ENCODE measurements at regions not wholly inside any gene's neighbourhood (a gene's known extent, or its start where the extent isn't known, plus 50 kb on each side); places are given as distances from the start of the nearest gene placed in this dataset.

DNA sequence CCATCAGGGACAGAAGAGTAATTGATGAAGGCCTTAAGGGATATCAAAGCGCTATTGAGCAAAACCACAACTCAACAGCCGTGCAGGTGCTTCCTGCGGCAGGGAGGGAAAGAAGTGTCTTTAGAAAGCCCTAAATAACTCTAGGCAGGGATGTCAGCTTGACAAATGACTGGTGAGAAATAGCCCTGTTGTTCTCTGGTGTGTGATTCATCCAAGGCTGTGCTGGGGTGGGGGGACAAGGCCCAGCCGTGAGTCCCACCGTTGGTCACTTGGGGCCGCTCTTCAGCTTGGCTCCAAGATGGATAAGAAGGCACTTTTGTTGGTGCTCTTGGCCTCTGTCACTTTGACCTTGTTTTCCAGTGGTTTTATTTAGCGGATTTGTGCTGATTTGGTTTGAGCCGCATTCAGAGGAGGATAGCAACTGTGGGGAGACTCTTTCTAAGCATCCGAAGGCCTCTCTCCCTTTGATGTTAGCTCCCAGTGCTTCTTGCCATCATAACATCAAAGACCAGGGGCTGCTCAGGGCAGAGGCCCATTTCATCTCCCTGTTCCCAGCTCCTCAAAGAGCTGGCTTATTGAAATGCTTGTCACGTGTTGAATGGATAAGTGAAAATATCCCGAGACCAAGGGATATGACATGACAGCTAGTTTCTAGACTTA lies 130.3 kb upstream of the SERP2 start:
- TF ChIP-seq POLR2AphosphoS5 (IDR thresholded peaks at IDR 0.05) (peak in 2 of 3 donors; percentile 22 to 58), POLR2A (IDR thresholded peaks at IDR 0.05) (no peak)
- TF ChIP-seq, protein P1, sequence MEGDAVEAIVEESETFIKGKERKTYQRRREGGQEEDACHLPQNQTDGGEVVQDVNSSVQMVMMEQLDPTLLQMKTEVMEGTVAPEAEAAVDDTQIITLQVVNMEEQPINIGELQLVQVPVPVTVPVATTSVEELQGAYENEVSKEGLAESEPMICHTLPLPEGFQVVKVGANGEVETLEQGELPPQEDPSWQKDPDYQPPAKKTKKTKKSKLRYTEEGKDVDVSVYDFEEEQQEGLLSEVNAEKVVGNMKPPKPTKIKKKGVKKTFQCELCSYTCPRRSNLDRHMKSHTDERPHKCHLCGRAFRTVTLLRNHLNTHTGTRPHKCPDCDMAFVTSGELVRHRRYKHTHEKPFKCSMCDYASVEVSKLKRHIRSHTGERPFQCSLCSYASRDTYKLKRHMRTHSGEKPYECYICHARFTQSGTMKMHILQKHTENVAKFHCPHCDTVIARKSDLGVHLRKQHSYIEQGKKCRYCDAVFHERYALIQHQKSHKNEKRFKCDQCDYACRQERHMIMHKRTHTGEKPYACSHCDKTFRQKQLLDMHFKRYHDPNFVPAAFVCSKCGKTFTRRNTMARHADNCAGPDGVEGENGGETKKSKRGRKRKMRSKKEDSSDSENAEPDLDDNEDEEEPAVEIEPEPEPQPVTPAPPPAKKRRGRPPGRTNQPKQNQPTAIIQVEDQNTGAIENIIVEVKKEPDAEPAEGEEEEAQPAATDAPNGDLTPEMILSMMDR (IDR thresholded peaks at IDR 0.05), result peak in 2 of 3 donors; percentile 11 to 60
- Histone ChIP-seq H3K4me1 (no peaks in the 10 kb centered on the region), H3K4me3 (no peak overlapping the region), H3K27me3 (no peaks in the 10 kb centered on the region), H3K27ac (peak overlapping the region; percentile 60 to 64), H3K36me3 (no peaks in the 10 kb centered on the region), H3K9me3 (no peaks in the 10 kb centered on the region)
- peak in 1 of 2 donors; percentile 45 for DNase-seq (ENCODE audit: low spot score in 2 of 2)
- intact Hi-C loops (cut with DNase I; ENCODE audit: low total_unique reads), result loop anchor here (10.0 kb wide), 1 partner anchor 1081 kb away; no protein-coding TSS in a partner anchor

- no peaks in the 10 kb centered on the region for H3K36me3 ChIP-seq
- H3K4me3 ChIP-seq, result no peak overlapping the region
- TF ChIP-seq, protein P1 (IDR thresholded peaks at IDR 0.05), result no peak
- no peak for TF ChIP-seq POLR2AphosphoS5 (IDR thresholded peaks at IDR 0.05)
- TF ChIP-seq POLR2A (IDR thresholded peaks at IDR 0.05), result no peak
- H3K9me3 ChIP-seq, result no peaks in the 10 kb centered on the region
- H3K27me3 ChIP-seq, result no peaks in the 10 kb centered on the region
- DNase-seq (ENCODE audit: low spot score in 2 of 2), result no peak
- H3K27ac ChIP-seq, result peak overlapping the region; percentile 60 to 64
- intact Hi-C loops (cut with DNase I; ENCODE audit: low total_unique reads), result loop anchor here (10.0 kb wide), 1 partner anchor 1081 kb away; no protein-coding TSS in a partner anchor
- H3K4me1 ChIP-seq, result no peaks in the 10 kb centered on the region
These were observed 129.3 kb upstream of the SERP2 start for GRCh38 chr13:44244288-44244687.

DNA sequence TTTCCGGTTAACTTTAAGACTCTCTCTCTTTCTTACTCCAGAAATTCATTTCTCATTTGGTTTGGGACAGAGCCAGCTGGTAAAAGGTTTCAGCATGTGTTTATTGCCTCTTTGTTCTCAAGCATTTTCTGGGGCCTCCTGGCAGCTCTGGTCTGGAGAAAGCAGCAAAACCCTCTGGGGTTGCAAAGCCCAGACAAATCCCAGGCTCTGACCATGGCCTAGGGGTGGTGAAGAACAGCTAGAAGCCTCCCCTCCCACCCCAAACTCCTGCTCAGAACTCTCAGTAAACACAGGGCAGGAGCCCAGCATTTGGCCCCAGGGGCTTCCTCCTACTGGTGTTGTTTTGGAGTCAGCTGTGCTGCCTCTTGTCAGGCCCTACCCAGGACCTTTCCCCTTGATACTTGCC lies 124.2 kb upstream of the SERP2 start:
- H3K4me3 ChIP-seq, result no peak overlapping the region
- H3K9me3 ChIP-seq, result no peaks in the 10 kb centered on the region
- no peak for TF ChIP-seq POLR2AphosphoS5 (IDR thresholded peaks at IDR 0.05)
- TF ChIP-seq, protein P1 (IDR thresholded peaks at IDR 0.05), result no peak
- no peak for TF ChIP-seq POLR2A (IDR thresholded peaks at IDR 0.05)
- intact Hi-C loops (cut with DNase I; ENCODE audit: low total_unique reads), result loop anchor here (10.0 kb wide), 1 partner anchor 1075 kb away; no protein-coding TSS in a partner anchor
- no peaks in the 10 kb centered on the region for H3K36me3 ChIP-seq
- peaks cover 5 to 8% of the 10 kb centered on the region in 2 donors for H3K4me1 ChIP-seq
- peak overlapping the region; percentile 85 to 90 for H3K27ac ChIP-seq
- peak; percentile 48 to 73 for DNase-seq (ENCODE audit: low spot score in 2 of 2)
- H3K27me3 ChIP-seq, result no peaks in the 10 kb centered on the region

- Histone ChIP-seq H3K27ac (no peak overlapping the region), H3K27me3 (no peaks in the 10 kb centered on the region), H3K9me3 (no peaks in the 10 kb centered on the region), H3K4me3 (no peak overlapping the region), H3K4me1 (peaks cover 5 to 8% of the 10 kb centered on the region in 2 donors), H3K36me3 (no peaks in the 10 kb centered on the region)
- DNase-seq (ENCODE audit: low spot score in 2 of 2), result no peak
- intact Hi-C loops (cut with DNase I; ENCODE audit: low total_unique reads), result no loop called here
- TF ChIP-seq POLR2AphosphoS5 (IDR thresholded peaks at IDR 0.05) (no peak), POLR2A (IDR thresholded peaks at IDR 0.05) (no peak)
- TF ChIP-seq, protein P1 (IDR thresholded peaks at IDR 0.05), result no peak
These were observed 120.7 kb upstream of the SERP2 start for GRCh38 chr13:44252938-44253337.

DNA sequence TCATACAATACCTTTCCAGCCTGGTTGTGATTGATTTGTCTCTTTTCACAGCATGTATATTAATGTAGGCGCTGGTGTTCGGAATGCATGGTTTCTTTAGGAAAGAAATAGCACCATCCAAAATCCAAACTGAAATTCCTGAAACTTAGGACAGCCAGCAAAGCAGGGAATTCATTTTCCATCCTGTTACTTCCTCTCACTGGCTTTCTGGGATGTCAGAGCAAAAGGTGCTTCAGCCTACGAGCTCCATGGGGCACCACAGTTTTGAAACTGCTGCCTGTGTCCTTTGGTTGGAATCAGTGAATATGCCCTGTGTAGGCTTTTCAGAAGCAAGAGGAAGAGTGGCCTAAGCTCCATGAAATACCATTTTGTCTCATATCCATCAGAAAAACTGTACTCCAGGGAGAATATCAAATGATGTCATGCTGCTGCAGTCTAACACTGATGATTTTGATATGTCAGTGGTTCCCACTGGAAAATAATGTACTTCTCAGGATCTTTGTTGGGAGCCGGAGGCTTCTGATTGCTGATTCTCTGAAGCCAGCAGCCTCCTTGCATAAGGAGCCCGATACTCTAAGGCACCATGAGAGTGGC lies 117.8 kb upstream of the SERP2 start:
- intact Hi-C loops (cut with DNase I; ENCODE audit: low total_unique reads), result no loop called here
- Histone ChIP-seq H3K4me3 (no peak overlapping the region), H3K27ac (no peak overlapping the region), H3K36me3 (no peaks in the 10 kb centered on the region), H3K27me3 (no peaks in the 10 kb centered on the region), H3K4me1 (no peaks in the 10 kb centered on the region), H3K9me3 (no peaks in the 10 kb centered on the region)
- no peak for DNase-seq (ENCODE audit: low spot score in 2 of 2)
- TF ChIP-seq POLR2A (IDR thresholded peaks at IDR 0.05), result no peak
- TF ChIP-seq, protein P1 (IDR thresholded peaks at IDR 0.05), result no peak
- TF ChIP-seq POLR2AphosphoS5 (IDR thresholded peaks at IDR 0.05), result no peak
